ENCODE measurements at regions not wholly inside any gene's neighbourhood (a gene's known extent, or its start where the extent isn't known, plus 50 kb on each side); places are given as distances from the start of the nearest gene placed in this dataset.
A peak's percentile ranks its signal among the peaks of the same experiment; 100 is the strongest.

DNA sequence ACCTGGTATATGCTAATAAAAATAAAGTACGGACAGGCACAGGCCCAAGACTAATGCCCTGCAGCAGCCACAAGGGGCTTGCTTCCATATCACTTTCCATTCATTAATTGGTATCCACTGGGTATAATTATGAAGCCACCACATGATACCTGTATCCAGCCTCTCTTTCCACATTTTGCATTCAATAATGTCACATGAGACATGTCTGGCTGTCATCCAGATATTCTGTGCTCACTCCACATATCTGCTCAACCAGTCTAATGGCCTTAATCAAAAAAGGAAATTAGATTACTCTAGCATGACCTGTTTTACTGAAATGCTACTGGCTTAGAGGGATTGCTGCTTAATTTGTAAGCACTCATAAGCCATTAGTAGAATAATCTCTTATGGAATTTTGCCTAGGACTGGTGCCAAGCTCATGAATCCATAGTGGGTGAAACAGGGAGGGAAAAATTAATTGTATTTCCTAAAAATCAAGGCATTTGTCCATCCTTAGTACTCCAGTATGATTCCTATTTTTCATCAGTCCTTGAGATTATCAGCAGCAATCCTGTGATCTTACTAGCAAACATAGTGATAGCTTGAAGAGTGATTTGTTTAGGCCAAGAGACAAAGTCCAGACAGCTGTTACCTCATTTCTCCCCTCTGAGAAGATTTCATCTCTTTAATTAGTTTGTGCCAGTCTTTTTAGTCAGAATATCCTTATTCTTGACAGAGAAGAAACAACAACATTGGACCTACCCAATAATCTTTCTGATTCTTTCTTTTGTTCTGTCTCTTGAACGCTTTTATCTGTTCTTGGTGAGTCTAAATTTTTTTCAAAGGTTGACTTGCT lies 119.2 kb upstream of the ABCA1 start:
- 78 to 83% methylated on average over 2 of the region's 2 CpGs for WGBS, 2 donors
- DNase-seq: no peak
- TF ChIP-seq CTCF (IDR thresholded peaks at IDR 0.05): no peak
- Histone ChIP-seq H3K27me3 (no peaks in the 10 kb centered on the region), H3K4me3 (no peak overlapping the region), H3K27ac (no peak overlapping the region), H3K9me3 (no peaks in the 10 kb centered on the region), H3K36me3 (no peaks in the 10 kb centered on the region), H3K4me1 (peaks cover 0 to 9% (median 0%) of the 10 kb centered on the region in 3 donors)
- intact Hi-C loops (cut with DNase I): no loop called here

GRCh38 chr9:105047742-105048041 lies 119.7 kb upstream of the ABCA1 start:
- TF ChIP-seq CTCF (IDR thresholded peaks at IDR 0.05) (no peak), POLR2A (IDR thresholded peaks at IDR 0.05) (no peak)
- intact Hi-C loops (cut with DNase I): no loop called here
- WGBS, 2 donors: 29 to 83% methylated on average over 2 of the region's 2 CpGs
- Histone ChIP-seq H3K4me1 (peaks cover 0 to 9% (median 0%) of the 10 kb centered on the region in 3 donors), H3K9me3 (no peaks in the 10 kb centered on the region), H3K36me3 (no peaks in the 10 kb centered on the region), H3K27ac (no peak overlapping the region), H3K4me3 (no peak overlapping the region), H3K27me3 (no peaks in the 10 kb centered on the region)
- no peak for DNase-seq

GRCh38 chr9:105048331-105048730 lies 120.4 kb upstream of the ABCA1 start:
- TF ChIP-seq POLR2A (IDR thresholded peaks at IDR 0.05) (no peak), CTCF (IDR thresholded peaks at IDR 0.05) (no peak)
- intact Hi-C loops (cut with DNase I): no loop called here
- 78 to 95% methylated on average over 1 to 2 of the region's 2 CpGs for WGBS, 2 donors
- no peak for DNase-seq
- H3K9me3 ChIP-seq: no peaks in the 10 kb centered on the region
- H3K27ac ChIP-seq: no peak overlapping the region
- H3K36me3 ChIP-seq: no peaks in the 10 kb centered on the region
- H3K4me1 ChIP-seq: peaks cover 0 to 9% (median 0%) of the 10 kb centered on the region in 3 donors
- H3K4me3 ChIP-seq: no peak overlapping the region
- no peaks in the 10 kb centered on the region for H3K27me3 ChIP-seq

DNA sequence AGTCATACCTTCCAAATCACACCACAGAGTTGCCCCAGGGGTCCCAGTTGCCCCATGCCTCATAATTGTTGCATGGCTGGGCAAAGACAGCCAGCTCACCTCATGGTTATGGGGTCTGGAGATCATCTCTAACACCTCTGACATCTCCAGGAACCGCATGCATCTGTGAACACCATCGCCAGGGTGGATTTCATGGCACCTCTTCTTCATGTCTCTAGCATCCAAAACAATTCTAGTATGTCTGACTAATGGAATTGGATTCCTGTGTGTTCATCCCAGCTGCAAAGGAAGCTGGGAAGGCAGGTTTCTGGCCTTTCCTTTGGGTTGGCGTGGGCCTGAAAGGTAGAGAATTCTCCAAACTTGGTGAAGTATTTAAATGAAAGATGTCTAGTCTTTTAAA lies 122.3 kb upstream of the ABCA1 start:
- peaks cover 0 to 17% (median 12%) of the 10 kb centered on the region in 3 donors for H3K4me1 ChIP-seq
- no peak for DNase-seq
- TF ChIP-seq CTCF (IDR thresholded peaks at IDR 0.05) (no peak), POLR2A (IDR thresholded peaks at IDR 0.05) (no peak)
- H3K27ac ChIP-seq: no peak overlapping the region
- intact Hi-C loops (cut with DNase I): no loop called here
- no peaks in the 10 kb centered on the region for H3K27me3 ChIP-seq
- no peaks in the 10 kb centered on the region for H3K36me3 ChIP-seq
- 64 to 100% methylated on average over 3 of the region's 3 CpGs for WGBS, 2 donors
- no peak overlapping the region for H3K4me3 ChIP-seq
- H3K9me3 ChIP-seq: no peaks in the 10 kb centered on the region

- Histone ChIP-seq H3K4me3 (no peak overlapping the region), H3K36me3 (no peaks in the 10 kb centered on the region), H3K27ac (peak overlapping the region in 1 of 4 donors; percentile 49), H3K9me3 (no peaks in the 10 kb centered on the region), H3K4me1 (peaks cover 0 to 12% (median 11%) of the 10 kb centered on the region in 3 donors), H3K27me3 (no peaks in the 10 kb centered on the region)
- DNase-seq: no peak
- intact Hi-C loops (cut with DNase I): no loop called here
- TF ChIP-seq POLR2A (IDR thresholded peaks at IDR 0.05): no peak
- no peak for TF ChIP-seq CTCF (IDR thresholded peaks at IDR 0.05)
- 73 to 80% methylated on average over 8 of the region's 8 CpGs for WGBS, 2 donors
Observed at GRCh38 chr9:105051897-105052296, 123.9 kb upstream of the ABCA1 start.
